ENCODE measurements at regions not wholly inside any gene's neighbourhood (a gene's known extent, or its start where the extent isn't known, plus 50 kb on each side); places are given as distances from the start of the nearest gene placed in this dataset.

GRCh38 chr14:101239065-101239464 is 322.2 kb upstream of the DIO3 start (continued):
- no peak for TF ChIP-seq BATF2 (CRISPR knock-in tag; IDR thresholded peaks at IDR 0.05)
- TF ChIP-seq ZNF121 (CRISPR knock-in tag; IDR thresholded peaks at IDR 0.05), result peak; percentile 61
- no peak for TF ChIP-seq HNRNPL (IDR thresholded peaks at IDR 0.05; ENCODE audit: low read depth, low read length)
- TF ChIP-seq ZNF160 (CRISPR knock-in tag; IDR thresholded peaks at IDR 0.05), result no peak
- peak; percentile 89 for TF ChIP-seq ZNF609 (CRISPR knock-in tag; IDR thresholded peaks at IDR 0.05; ENCODE audit: borderline replicate concordance)
- TF ChIP-seq ZNF317 (CRISPR knock-in tag; IDR thresholded peaks at IDR 0.05), result 0 out of 2 replicates have a peak, but pooled peaks have one; percentile 54
- no peak; the same call in 1 of the 2 replicates for TF ChIP-seq IRF9 (CRISPR knock-in tag; IDR thresholded peaks at IDR 0.05; ENCODE audit: borderline replicate concordance)
- no peak for TF ChIP-seq CENPBD1 (CRISPR knock-in tag; IDR thresholded peaks at IDR 0.05; ENCODE audit: borderline replicate concordance, low read depth)
- TF ChIP-seq ZNF770 (CRISPR knock-in tag; IDR thresholded peaks at IDR 0.05), result no peak
- TF ChIP-seq ZNF780A (CRISPR knock-in tag; IDR thresholded peaks at IDR 0.05), result no peak
- no peak for TF ChIP-seq ZBTB1 (CRISPR knock-in tag; IDR thresholded peaks at IDR 0.05; ENCODE audit: borderline replicate concordance)
- TF ChIP-seq UBTF (CRISPR knock-in tag; IDR thresholded peaks at IDR 0.05), result peak; percentile 58
- TF ChIP-seq HNF4A (CRISPR knock-in tag; IDR thresholded peaks at IDR 0.05), result peak; percentile 90
- TF ChIP-seq RORA (CRISPR knock-in tag; IDR thresholded peaks at IDR 0.05), result no peak
- TF ChIP-seq MYC (CRISPR knock-in tag; IDR thresholded peaks at IDR 0.05; ENCODE audit: borderline replicate concordance), result no peak; the same call in 1 of the 2 replicates
- no peak for TF ChIP-seq ZNF674 (CRISPR knock-in tag; IDR thresholded peaks at IDR 0.05; ENCODE audit: low read depth)
- TF ChIP-seq IKZF5 (CRISPR knock-in tag; IDR thresholded peaks at IDR 0.05), result peak; percentile 74; the same call in 1 of the 2 replicates
